HL-60 (cell line): ENCODE measurements at regions not wholly inside any gene's neighbourhood (a gene's known extent, or its start where the extent isn't known, plus 50 kb on each side); places are given as distances from the start of the nearest gene placed in this dataset.

Experiments used
- DNase-seq, 2 experiments: peaks; one replicate each; pipeline ENCODE4 v3.0.0-alpha.2; 2010 to 2020; ENCODE audit warnings: low read depth in 1 of 2, low spot score in 1 of 2
- H3K27ac ChIP-seq: fragments of 250-450 bp; sonication (Bioruptor Pico); replicated peaks from 2 replicates; pipeline ENCODE4 v1.5.1; 2020; ENCODE audit warnings: mild to moderate bottlenecking, moderate library complexity
- H3K27me3 ChIP-seq: fragments of 250-450 bp; sonication (Bioruptor Pico); 2 replicates; pipeline ENCODE4 v1.5.1; 2021; ENCODE audit warnings: mild to moderate bottlenecking, moderate library complexity; ENCODE audit not compliant: insufficient read depth, poor library complexity, severe bottlenecking
- H3K4me3 ChIP-seq: replicated peaks from 2 replicates; pipeline ENCODE4 v1.5.1; 2011; ENCODE audit warnings: mild to moderate bottlenecking, control low read depth, low read length; ENCODE audit not compliant: insufficient read depth
- GABPA ChIP-seq: IDR thresholded peaks from 2 replicates; pipeline ENCODE4 v1.6.1; 2012; ENCODE audit warnings: low read depth
- POLR2AphosphoS5 ChIP-seq: IDR thresholded peaks from 2 replicates; pipeline ENCODE4 v1.6.1; 2012; ENCODE audit warnings: low read depth
- SPI1 ChIP-seq: IDR thresholded peaks from 2 replicates; pipeline ENCODE4 v1.6.1; 2012; ENCODE audit warnings: low read depth, mild to moderate bottlenecking, borderline replicate concordance
- TF ChIP-seq, protein P1 (sequence below): IDR thresholded peaks from 2 replicates; pipeline ENCODE4 v1.6.1; 2012; ENCODE audit warnings: low read depth; ENCODE audit not compliant: insufficient replicate concordance
- TF ChIP-seq, protein P2 (sequence below): IDR thresholded peaks from one replicate; pipeline ENCODE4 v1.5.1; 2011; ENCODE audit warnings: low read length, control low read depth, inconsistent platforms; ENCODE audit not compliant: insufficient read depth

DNA sequence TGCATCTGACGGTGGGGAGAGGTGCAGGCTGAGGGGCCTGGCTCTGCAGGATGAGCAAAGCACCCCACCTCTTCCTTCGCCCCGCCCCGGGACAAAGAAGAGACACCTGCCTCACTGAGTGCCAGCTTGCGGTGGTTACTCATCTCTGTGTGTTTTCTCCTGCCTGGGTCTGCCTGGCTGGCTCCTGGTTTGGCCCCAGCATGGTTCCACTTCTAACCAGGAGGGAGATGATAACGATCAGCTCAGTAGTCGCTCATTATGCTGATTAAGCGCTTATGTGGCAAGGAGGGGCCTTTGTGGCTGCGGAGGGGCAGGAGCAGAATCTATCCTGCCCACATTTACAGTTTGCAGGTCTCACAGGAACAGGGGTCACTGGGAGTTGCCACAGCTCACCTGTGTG, 68.7 kb upstream of the EDAR start:
- Histone ChIP-seq H3K27me3 (no peaks in the 10 kb centered on the region), H3K4me3 (no peak overlapping the region), H3K27ac (no peak overlapping the region)
- TF ChIP-seq GABPA (no peak), POLR2AphosphoS5 (no peak), SPI1 (no peak)
- TF ChIP-seq, protein P1, sequence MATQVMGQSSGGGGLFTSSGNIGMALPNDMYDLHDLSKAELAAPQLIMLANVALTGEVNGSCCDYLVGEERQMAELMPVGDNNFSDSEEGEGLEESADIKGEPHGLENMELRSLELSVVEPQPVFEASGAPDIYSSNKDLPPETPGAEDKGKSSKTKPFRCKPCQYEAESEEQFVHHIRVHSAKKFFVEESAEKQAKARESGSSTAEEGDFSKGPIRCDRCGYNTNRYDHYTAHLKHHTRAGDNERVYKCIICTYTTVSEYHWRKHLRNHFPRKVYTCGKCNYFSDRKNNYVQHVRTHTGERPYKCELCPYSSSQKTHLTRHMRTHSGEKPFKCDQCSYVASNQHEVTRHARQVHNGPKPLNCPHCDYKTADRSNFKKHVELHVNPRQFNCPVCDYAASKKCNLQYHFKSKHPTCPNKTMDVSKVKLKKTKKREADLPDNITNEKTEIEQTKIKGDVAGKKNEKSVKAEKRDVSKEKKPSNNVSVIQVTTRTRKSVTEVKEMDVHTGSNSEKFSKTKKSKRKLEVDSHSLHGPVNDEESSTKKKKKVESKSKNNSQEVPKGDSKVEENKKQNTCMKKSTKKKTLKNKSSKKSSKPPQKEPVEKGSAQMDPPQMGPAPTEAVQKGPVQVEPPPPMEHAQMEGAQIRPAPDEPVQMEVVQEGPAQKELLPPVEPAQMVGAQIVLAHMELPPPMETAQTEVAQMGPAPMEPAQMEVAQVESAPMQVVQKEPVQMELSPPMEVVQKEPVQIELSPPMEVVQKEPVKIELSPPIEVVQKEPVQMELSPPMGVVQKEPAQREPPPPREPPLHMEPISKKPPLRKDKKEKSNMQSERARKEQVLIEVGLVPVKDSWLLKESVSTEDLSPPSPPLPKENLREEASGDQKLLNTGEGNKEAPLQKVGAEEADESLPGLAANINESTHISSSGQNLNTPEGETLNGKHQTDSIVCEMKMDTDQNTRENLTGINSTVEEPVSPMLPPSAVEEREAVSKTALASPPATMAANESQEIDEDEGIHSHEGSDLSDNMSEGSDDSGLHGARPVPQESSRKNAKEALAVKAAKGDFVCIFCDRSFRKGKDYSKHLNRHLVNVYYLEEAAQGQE, result no peak
- TF ChIP-seq, protein P2, sequence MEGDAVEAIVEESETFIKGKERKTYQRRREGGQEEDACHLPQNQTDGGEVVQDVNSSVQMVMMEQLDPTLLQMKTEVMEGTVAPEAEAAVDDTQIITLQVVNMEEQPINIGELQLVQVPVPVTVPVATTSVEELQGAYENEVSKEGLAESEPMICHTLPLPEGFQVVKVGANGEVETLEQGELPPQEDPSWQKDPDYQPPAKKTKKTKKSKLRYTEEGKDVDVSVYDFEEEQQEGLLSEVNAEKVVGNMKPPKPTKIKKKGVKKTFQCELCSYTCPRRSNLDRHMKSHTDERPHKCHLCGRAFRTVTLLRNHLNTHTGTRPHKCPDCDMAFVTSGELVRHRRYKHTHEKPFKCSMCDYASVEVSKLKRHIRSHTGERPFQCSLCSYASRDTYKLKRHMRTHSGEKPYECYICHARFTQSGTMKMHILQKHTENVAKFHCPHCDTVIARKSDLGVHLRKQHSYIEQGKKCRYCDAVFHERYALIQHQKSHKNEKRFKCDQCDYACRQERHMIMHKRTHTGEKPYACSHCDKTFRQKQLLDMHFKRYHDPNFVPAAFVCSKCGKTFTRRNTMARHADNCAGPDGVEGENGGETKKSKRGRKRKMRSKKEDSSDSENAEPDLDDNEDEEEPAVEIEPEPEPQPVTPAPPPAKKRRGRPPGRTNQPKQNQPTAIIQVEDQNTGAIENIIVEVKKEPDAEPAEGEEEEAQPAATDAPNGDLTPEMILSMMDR, result no peak
- no peak for DNase-seq

DNA sequence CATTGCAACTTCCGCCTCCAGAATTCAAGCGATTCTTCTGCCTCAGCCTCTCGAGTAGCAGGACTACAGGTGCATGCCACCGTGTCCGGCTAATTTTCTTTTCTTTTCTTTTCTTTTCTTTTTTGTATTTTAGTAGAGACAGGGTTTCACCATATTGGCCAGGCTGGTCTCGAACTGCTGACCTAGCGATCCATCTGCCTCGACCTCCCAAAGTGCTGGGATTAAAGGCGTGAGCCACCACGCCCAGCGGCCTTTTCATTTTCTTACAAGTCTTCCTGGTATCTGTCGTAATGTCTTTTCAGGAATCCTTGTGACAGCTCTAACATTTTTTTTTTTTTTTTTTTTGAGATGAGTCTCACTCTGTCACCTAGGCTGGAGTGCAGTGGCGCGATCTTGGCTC, 66.4 kb upstream of the EDAR start:
- Histone ChIP-seq H3K27me3 (no peaks in the 10 kb centered on the region), H3K27ac (no peak overlapping the region), H3K4me3 (no peak overlapping the region)
- DNase-seq, result no peak
- TF ChIP-seq, protein P1, result no peak
- TF ChIP-seq, protein P2, result no peak
- no peak for TF ChIP-seq POLR2AphosphoS5
- no peak for TF ChIP-seq SPI1
- no peak for TF ChIP-seq GABPA

DNA sequence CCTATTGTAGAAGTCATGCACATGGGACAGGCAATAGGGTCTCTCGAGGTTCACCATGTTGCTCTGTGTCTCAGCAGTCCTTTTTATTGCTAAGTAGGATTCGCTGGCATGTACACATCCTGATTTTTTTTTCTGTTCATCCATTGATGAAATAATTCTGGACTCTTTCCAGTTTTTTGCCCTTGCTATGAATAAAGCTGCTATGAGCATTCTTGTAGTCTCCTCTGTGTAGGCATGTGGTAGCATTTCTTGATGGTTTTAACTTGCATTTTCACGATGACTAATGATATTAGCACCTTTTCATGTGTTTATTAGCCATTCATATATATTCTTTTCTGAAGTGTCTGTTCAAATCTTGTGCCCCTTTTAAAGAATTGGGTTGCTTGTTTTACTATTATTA, 65.8 kb upstream of the EDAR start:
- Histone ChIP-seq H3K27ac (no peak overlapping the region), H3K4me3 (no peak overlapping the region), H3K27me3 (no peaks in the 10 kb centered on the region)
- DNase-seq, result no peak
- TF ChIP-seq, protein P2, result no peak
- no peak for TF ChIP-seq POLR2AphosphoS5
- TF ChIP-seq SPI1, result no peak

DNA sequence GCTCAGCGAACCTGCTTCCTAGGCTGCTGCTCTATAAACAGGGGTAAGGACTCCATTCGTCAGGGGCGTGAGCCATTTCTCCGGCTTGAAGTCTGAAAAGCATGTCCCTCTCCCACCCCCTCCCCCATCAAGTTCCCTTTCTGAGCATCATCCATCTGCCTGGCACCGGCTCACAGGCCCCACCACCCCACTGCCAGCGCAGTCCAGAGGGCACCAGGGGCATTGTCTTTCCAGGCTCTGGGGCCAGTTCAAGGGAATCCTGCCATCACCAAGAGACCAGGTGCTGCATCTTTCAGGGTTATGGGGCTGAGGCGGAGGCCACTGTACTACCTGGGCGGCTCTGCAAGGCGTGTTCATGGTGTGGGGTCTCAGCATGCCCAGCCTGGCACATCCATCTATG, 64.7 kb upstream of the EDAR start:
- H3K27ac ChIP-seq, result no peak overlapping the region
- DNase-seq, result no peak
- no peak overlapping the region for H3K4me3 ChIP-seq
- H3K27me3 ChIP-seq, result no peaks in the 10 kb centered on the region
- TF ChIP-seq GABPA (no peak), POLR2AphosphoS5 (no peak), SPI1 (no peak)
- TF ChIP-seq, protein P2, result no peak
- TF ChIP-seq, protein P1, result no peak
